Omental fat pad (tissue), 3 donors: ENCODE measurements at regions not wholly inside any gene's neighbourhood (a gene's known extent, or its start where the extent isn't known, plus 50 kb on each side); places are given as distances from the start of the nearest gene placed in this dataset.

Experiments used
- ATAC-seq: fragments of 150-250 bp; one replicate; pipeline ENCODE4 v1.9.1; 2016; ENCODE audit warnings: mild to moderate bottlenecking, moderate library complexity; ENCODE audit not compliant: low FRiP score
- DNase-seq: peaks from one replicate; pipeline ENCODE4 v3.0.0-alpha.2; 2019; ENCODE audit warnings: low spot score
- CTCF ChIP-seq, 3 donors: fragments of 450-650 bp; IDR thresholded peaks; one replicate each; pipeline ENCODE4 v1.5.1; 2016 to 2017; ENCODE audit warnings: antibody characterized with exemption in 3 of 3, mild to moderate bottlenecking in 3 of 3, moderate library complexity in 2 of 3

GRCh38 chr6:120186080-120186479 is 836.5 kb upstream of the MAN1A1 start:
- no peak for ATAC-seq
- DNase-seq, result no peak
- TF ChIP-seq CTCF (IDR thresholded peaks at IDR 0.05), result no peak

GRCh38 chr6:120173250-120173649 is 823.7 kb upstream of the MAN1A1 start:
- no peak for ATAC-seq
- DNase-seq, result no peak
- no peak for TF ChIP-seq CTCF (IDR thresholded peaks at IDR 0.05)

- DNase-seq, result no peak
- TF ChIP-seq CTCF (IDR thresholded peaks at IDR 0.05), result no peak
- no peak for ATAC-seq
Observed at GRCh38 chr6:120164531-120164930, 815.0 kb upstream of the MAN1A1 start.

- DNase-seq (no peak), ATAC-seq (no peak)
- no peak for TF ChIP-seq CTCF (IDR thresholded peaks at IDR 0.05)
Observed at GRCh38 chr6:120157873-120158272, 808.3 kb upstream of the MAN1A1 start.

GRCh38 chr6:120147071-120147871 is 797.7 kb upstream of the MAN1A1 start:
- TF ChIP-seq CTCF (IDR thresholded peaks at IDR 0.05), result no peak
- DNase-seq (no peak), ATAC-seq (no peak)

GRCh38 chr6:120141601-120142000 is 792.0 kb upstream of the MAN1A1 start:
- no peak for TF ChIP-seq CTCF (IDR thresholded peaks at IDR 0.05)
- ATAC-seq (no peak), DNase-seq (no peak)

- ATAC-seq, result no peak
- no peak for DNase-seq
- TF ChIP-seq CTCF (IDR thresholded peaks at IDR 0.05), result no peak
Observed at GRCh38 chr6:120137492-120137891, 787.9 kb upstream of the MAN1A1 start.
